ENCODE measurements at regions not wholly inside any gene's neighbourhood (a gene's known extent, or its start where the extent isn't known, plus 50 kb on each side); places are given as distances from the start of the nearest gene placed in this dataset.

- no peak for TF ChIP-seq NRF1 (IDR thresholded peaks at IDR 0.05; ENCODE audit: low read depth, low read length)
- no peak for TF ChIP-seq CTCF (IDR thresholded peaks at IDR 0.05)
- no peak for TF ChIP-seq SMC3 (IDR thresholded peaks at IDR 0.05; ENCODE audit: low read depth, low read length)
- no peak for TF ChIP-seq EZH2phosphoT487 (IDR thresholded peaks at IDR 0.05; ENCODE audit: borderline replicate concordance, low read depth)
- no peak for TF ChIP-seq FOXM1 (IDR thresholded peaks at IDR 0.05; ENCODE audit: low read depth)
- TF ChIP-seq PBX3 (IDR thresholded peaks at IDR 0.05): no peak
- TF ChIP-seq USF2 (IDR thresholded peaks at IDR 0.05; ENCODE audit: borderline replicate concordance, low read depth, low read length): no peak
Measured at GRCh38 chr2:72051971-72052505, 95.6 kb downstream of the CYP26B1 start.

All from SK-N-SH (cell line).